Neural cell (in vitro differentiated cells): ENCODE measurements at regions not wholly inside any gene's neighbourhood (a gene's known extent, or its start where the extent isn't known, plus 50 kb on each side); places are given as distances from the start of the nearest gene placed in this dataset.

ENCODE experiments used
- H2AFZ ChIP-seq: fragments of 200-600, 300-800 bp; sonication (generic), shearing (Covaris generic); 2 replicates; pipeline ENCODE4 v1.6.0; 2014; ENCODE audit warnings: low read depth, mild to moderate bottlenecking, antibody characterized with exemption, low read length, moderate library complexity
- H3F3A ChIP-seq: fragments of 200-600 bp; shearing (Covaris generic); 2 replicates; pipeline ENCODE4 v1.6.1; 2016; ENCODE audit warnings: mild to moderate bottlenecking, moderate library complexity, mixed read lengths, antibody characterized with exemption, low read length; ENCODE audit not compliant: insufficient read depth, poor library complexity, severe bottlenecking
- H3K27ac ChIP-seq: fragments of 200-600, 300-800 bp; sonication (generic), shearing (Covaris generic); 2 replicates; pipeline ENCODE4 v1.5.1; 2014; ENCODE audit warnings: mild to moderate bottlenecking, low read length, moderate library complexity
- H3K27me3 ChIP-seq: fragments of 300-800, 200-600 bp; sonication (generic), shearing (Covaris generic); 2 replicates; pipeline ENCODE4 v1.6.0; 2014; ENCODE audit warnings: mild to moderate bottlenecking, low read depth, low read length, moderate library complexity; ENCODE audit not compliant: insufficient read depth
- H3K36me3 ChIP-seq: fragments of 300-800, 200-600 bp; sonication (generic), shearing (Covaris generic); 2 replicates; pipeline ENCODE4 v1.5.1; 2014; ENCODE audit warnings: mild to moderate bottlenecking, antibody characterized with exemption, low read length, moderate library complexity; ENCODE audit not compliant: insufficient read depth
- H3K4me2 ChIP-seq: fragments of 300-800, 200-600 bp; sonication (generic), shearing (Covaris generic); 2 replicates; pipeline ENCODE4 v1.6.0; 2014; ENCODE audit warnings: mild to moderate bottlenecking, low read length
- H3K4me3 ChIP-seq: fragments of 300-800, 200-600 bp; sonication (generic), shearing (Covaris generic); 2 replicates; pipeline ENCODE4 v1.5.1; 2014; ENCODE audit warnings: mild to moderate bottlenecking, low read length, moderate library complexity
- H3K79me2 ChIP-seq: fragments of 200-600 bp; shearing (Covaris generic); replicated peaks from 2 replicates; pipeline ENCODE4 v1.6.0; 2014; ENCODE audit warnings: mild to moderate bottlenecking, low read length, moderate library complexity; ENCODE audit not compliant: insufficient read depth
- H3K9ac ChIP-seq: fragments of 300-800, 200-600 bp; sonication (generic), shearing (Covaris generic); 2 replicates; pipeline ENCODE4 v1.6.1; 2016; ENCODE audit warnings: mild to moderate bottlenecking, low read length, mixed read lengths
- H3K9me2 ChIP-seq: fragments of 200-600 bp; shearing (Covaris generic); 2 replicates; pipeline ENCODE4 v1.6.1; 2016; ENCODE audit warnings: mild to moderate bottlenecking, low read length, mixed read lengths; ENCODE audit not compliant: insufficient read depth
- H3K9me3 ChIP-seq: fragments of 200-600, 300-800 bp; sonication (generic), shearing (Covaris generic); 2 replicates; pipeline ENCODE4 v1.6.1; 2016; ENCODE audit warnings: mild to moderate bottlenecking, mixed run types, low read length, moderate library complexity, mixed read lengths
- H4K20me1 ChIP-seq: fragments of 200-600 bp; shearing (Covaris generic); 2 replicates; pipeline ENCODE4 v1.6.1; 2016; ENCODE audit warnings: mild to moderate bottlenecking, mixed run types; ENCODE audit not compliant: insufficient read depth
- CTCF ChIP-seq: fragments of 450-650 bp; IDR thresholded peaks from 2 replicates; pipeline ENCODE4 v1.5.1; 2014; ENCODE audit warnings: antibody characterized with exemption, mild to moderate bottlenecking, moderate library complexity; ENCODE audit not compliant: poor library complexity, severe bottlenecking
- EP300 ChIP-seq: fragments of 450-650 bp; conservative IDR thresholded peaks from 2 replicates; pipeline ENCODE4 v1.6.1; 2014; ENCODE audit warnings: antibody characterized with exemption, mild to moderate bottlenecking, moderate library complexity; ENCODE audit not compliant: poor library complexity, severe bottlenecking
- EZH2 ChIP-seq: fragments of 200-600, 300-800 bp; shearing (Covaris generic), sonication (generic); IDR thresholded peaks from 2 replicates; pipeline ENCODE4 v1.6.1; 2014; ENCODE audit warnings: antibody characterized with exemption, low read length, borderline replicate concordance, mild to moderate bottlenecking; ENCODE audit not compliant: insufficient read depth, poor library complexity, severe bottlenecking
- MXI1 ChIP-seq: fragments of 450-650 bp; conservative IDR thresholded peaks from 2 replicates; pipeline ENCODE4 v1.6.1; 2014; ENCODE audit warnings: antibody characterized with exemption, mild to moderate bottlenecking; ENCODE audit not compliant: poor library complexity, severe bottlenecking
- POLR2AphosphoS5 ChIP-seq: IDR thresholded peaks from 2 replicates; pipeline ENCODE4 v1.6.1; 2012
- RAD21 ChIP-seq: fragments of 450-650 bp; conservative IDR thresholded peaks from 2 replicates; pipeline ENCODE4 v1.6.1; 2014; ENCODE audit warnings: antibody characterized with exemption, mild to moderate bottlenecking, moderate library complexity
- REST ChIP-seq: IDR thresholded peaks from 2 replicates; pipeline ENCODE4 v1.6.1; 2012; ENCODE audit warnings: borderline replicate concordance
- SMC3 ChIP-seq: fragments of 450-650 bp; conservative IDR thresholded peaks from 2 replicates; pipeline ENCODE4 v1.6.1; 2014; ENCODE audit warnings: antibody characterized with exemption, mild to moderate bottlenecking, moderate library complexity; ENCODE audit not compliant: poor library complexity
- TAF1 ChIP-seq: IDR thresholded peaks from 2 replicates; pipeline ENCODE4 v1.6.1; 2012; ENCODE audit warnings: low read depth

- H3K27me3 ChIP-seq = no peaks in the 10 kb centered on the region
- no peaks in the 10 kb centered on the region for H3F3A ChIP-seq
- no peaks in the 10 kb centered on the region for H3K9me2 ChIP-seq
- TF ChIP-seq RAD21 (no peak), TAF1 (no peak), EZH2 (no peak), MXI1 (no peak), REST (no peak), EP300 (no peak), POLR2AphosphoS5 (no peak), CTCF (no peak), SMC3 (no peak)
- no peaks in the 10 kb centered on the region for H3K9me3 ChIP-seq
- no peak overlapping the region for H3K4me3 ChIP-seq
- H3K79me2 ChIP-seq = no peaks in the 10 kb centered on the region
- H2AFZ ChIP-seq = no peak overlapping the region
- H3K4me2 ChIP-seq = no peak overlapping the region
- H3K36me3 ChIP-seq = no peaks in the 10 kb centered on the region
- no peaks in the 10 kb centered on the region for H4K20me1 ChIP-seq
- no peak overlapping the region for H3K9ac ChIP-seq
- no peak overlapping the region for H3K27ac ChIP-seq
These were observed 79.1 kb upstream of the INPP4B start for GRCh38 chr4:142925161-142925560.

DNA sequence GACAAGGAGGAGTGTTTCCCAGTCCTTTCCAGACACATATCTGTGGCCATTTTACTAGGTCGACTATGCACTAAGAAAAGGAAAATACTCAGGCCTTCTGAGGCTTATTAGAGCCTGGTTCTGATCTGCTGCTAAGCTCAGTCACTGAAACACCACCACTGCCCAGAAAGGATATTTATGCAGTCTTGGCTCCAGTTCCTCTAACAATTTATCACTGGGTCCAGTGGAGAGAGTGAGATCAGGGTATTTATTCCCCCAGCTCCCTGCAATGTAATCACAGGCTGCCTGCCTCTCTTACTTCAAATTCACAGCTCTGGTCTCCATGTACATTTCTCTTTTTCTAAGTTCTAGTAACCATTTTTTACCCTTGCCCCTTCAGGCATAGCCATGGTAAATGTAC is 81.6 kb upstream of the INPP4B start:
- Histone ChIP-seq H3K9me3 (no peaks in the 10 kb centered on the region), H4K20me1 (no peaks in the 10 kb centered on the region), H3K4me3 (no peak overlapping the region), H3K79me2 (no peaks in the 10 kb centered on the region), H3K9me2 (no peaks in the 10 kb centered on the region), H3F3A (no peaks in the 10 kb centered on the region), H3K9ac (no peak overlapping the region), H3K4me2 (no peak overlapping the region), H3K27me3 (no peaks in the 10 kb centered on the region), H3K36me3 (no peaks in the 10 kb centered on the region), H3K27ac (no peak overlapping the region), H2AFZ (no peak overlapping the region)
- TF ChIP-seq MXI1 = no peak
- no peak for TF ChIP-seq RAD21
- TF ChIP-seq TAF1 = no peak
- no peak for TF ChIP-seq EZH2
- no peak for TF ChIP-seq CTCF
- TF ChIP-seq POLR2AphosphoS5 = no peak
- TF ChIP-seq REST = no peak
- TF ChIP-seq SMC3 = no peak
- no peak for TF ChIP-seq EP300
